Hepatocyte (in vitro differentiated cells): ENCODE measurements at regions not wholly inside any gene's neighbourhood (a gene's known extent, or its start where the extent isn't known, plus 50 kb on each side); places are given as distances from the start of the nearest gene placed in this dataset.
A peak's percentile ranks its signal among the peaks of the same experiment; 100 is the strongest.

Source experiments
- DNase-seq: peaks from one replicate; pipeline ENCODE4 v3.0.0-alpha.2; 2016; ENCODE audit warnings: low spot score
- H2AFZ ChIP-seq: fragments of 200-600 bp; sonication (generic); 2 replicates; pipeline ENCODE4 v1.6.0; 2016; ENCODE audit warnings: antibody characterized with exemption, mild to moderate bottlenecking
- H3K27ac ChIP-seq: fragments of 200-600 bp; sonication (generic); 2 replicates; pipeline ENCODE4 v1.5.1; 2016; ENCODE audit warnings: mild to moderate bottlenecking
- H3K27me3 ChIP-seq: fragments of 200-600 bp; sonication (generic); 2 replicates; pipeline ENCODE4 v1.6.1; 2016
- H3K36me3 ChIP-seq: fragments of 200-600 bp; sonication (generic); replicated peaks from 2 replicates; pipeline ENCODE4 v1.5.1; 2016; ENCODE audit warnings: low read depth; ENCODE audit not compliant: insufficient read depth
- H3K4me1 ChIP-seq: fragments of 200-600 bp; sonication (generic); 2 replicates; pipeline ENCODE4 v1.5.1; 2016; ENCODE audit warnings: mild to moderate bottlenecking, moderate library complexity; ENCODE audit not compliant: insufficient read depth
- H3K4me2 ChIP-seq: fragments of 200-600 bp; sonication (generic); 2 replicates; pipeline ENCODE4 v1.6.0; 2016
- H3K4me3 ChIP-seq: fragments of 200-600 bp; sonication (generic); 2 replicates; pipeline ENCODE4 v1.5.1; 2016; ENCODE audit warnings: mild to moderate bottlenecking
- H3K79me2 ChIP-seq: fragments of 200-600 bp; sonication (generic); 2 replicates; pipeline ENCODE4 v1.6.0; 2017; ENCODE audit warnings: mild to moderate bottlenecking
- H3K9me2 ChIP-seq: fragments of 200-600 bp; sonication (generic); replicated peaks from 2 replicates; pipeline ENCODE4 v1.6.0; 2017; ENCODE audit warnings: mild to moderate bottlenecking; ENCODE audit not compliant: insufficient read depth
- H3K9me3 ChIP-seq: fragments of 200-600 bp; sonication (generic); 2 replicates; pipeline ENCODE4 v1.5.1; 2016; ENCODE audit warnings: low read depth, mild to moderate bottlenecking
- H4K20me1 ChIP-seq: fragments of 200-600 bp; sonication (generic); 2 replicates; pipeline ENCODE4 v1.6.0; 2016; ENCODE audit warnings: mild to moderate bottlenecking; ENCODE audit not compliant: insufficient read depth, poor library complexity, severe bottlenecking
- EZH2 ChIP-seq: fragments of 200-600 bp; sonication (generic); IDR thresholded peaks from 2 replicates; pipeline ENCODE4 v1.6.1; 2016; ENCODE audit warnings: antibody characterized with exemption, mild to moderate bottlenecking, borderline replicate concordance
- EZH2phosphoT487 ChIP-seq: fragments of 200-600 bp; sonication (generic); IDR thresholded peaks from one replicate; pipeline ENCODE4 v1.6.1; 2018; ENCODE audit warnings: antibody characterized with exemption, mild to moderate bottlenecking, low read depth, moderate library complexity; ENCODE audit not compliant: unreplicated experiment, severe bottlenecking
- WGBS: methylation state at CpG from one replicate; pipeline ENCODE4 v1.1.6; 2016; ENCODE audit warnings: low lambda C conversion rate; ENCODE audit errors: missing lambda C conversion rate; 5-methylcytosine and 5-hydroxymethylcytosine counted together
- TF ChIP-seq, protein P1 (sequence below): fragments of 200-600 bp; sonication (generic); IDR thresholded peaks from 2 replicates; pipeline ENCODE4 v1.5.1; 2016; ENCODE audit warnings: antibody characterized with exemption, mild to moderate bottlenecking; ENCODE audit not compliant: poor library complexity

DNA sequence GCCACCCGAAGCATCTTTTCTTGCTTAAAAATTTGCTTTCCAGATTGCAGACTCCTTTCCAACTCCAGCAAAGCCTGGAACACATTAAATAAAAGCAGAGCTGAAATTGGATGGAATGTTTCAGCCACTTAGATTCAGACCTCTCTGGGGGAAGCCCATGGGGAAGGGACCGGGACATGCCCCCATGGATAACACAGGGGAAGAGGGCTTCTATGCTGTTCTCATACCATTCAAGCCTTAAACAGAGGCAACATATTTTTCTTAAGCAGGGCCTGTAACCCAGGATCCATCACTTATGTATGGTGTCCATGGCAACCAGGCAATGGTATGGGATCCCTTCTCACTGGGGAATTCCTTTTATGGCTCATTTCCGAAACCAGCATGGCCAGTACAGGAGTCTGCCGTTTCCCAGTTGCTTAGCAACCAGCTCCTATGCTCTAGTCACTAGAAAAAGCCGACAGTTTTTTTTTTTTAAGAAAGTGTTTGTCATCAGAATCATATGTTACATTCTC, 62.0 kb upstream of the MARCHF10 start:
- H3K4me3 ChIP-seq, result no peak overlapping the region
- no peaks in the 10 kb centered on the region for H3K9me2 ChIP-seq
- H2AFZ ChIP-seq, result no peak overlapping the region
- TF ChIP-seq EZH2phosphoT487 (no peak), EZH2 (no peak)
- TF ChIP-seq, protein P1, sequence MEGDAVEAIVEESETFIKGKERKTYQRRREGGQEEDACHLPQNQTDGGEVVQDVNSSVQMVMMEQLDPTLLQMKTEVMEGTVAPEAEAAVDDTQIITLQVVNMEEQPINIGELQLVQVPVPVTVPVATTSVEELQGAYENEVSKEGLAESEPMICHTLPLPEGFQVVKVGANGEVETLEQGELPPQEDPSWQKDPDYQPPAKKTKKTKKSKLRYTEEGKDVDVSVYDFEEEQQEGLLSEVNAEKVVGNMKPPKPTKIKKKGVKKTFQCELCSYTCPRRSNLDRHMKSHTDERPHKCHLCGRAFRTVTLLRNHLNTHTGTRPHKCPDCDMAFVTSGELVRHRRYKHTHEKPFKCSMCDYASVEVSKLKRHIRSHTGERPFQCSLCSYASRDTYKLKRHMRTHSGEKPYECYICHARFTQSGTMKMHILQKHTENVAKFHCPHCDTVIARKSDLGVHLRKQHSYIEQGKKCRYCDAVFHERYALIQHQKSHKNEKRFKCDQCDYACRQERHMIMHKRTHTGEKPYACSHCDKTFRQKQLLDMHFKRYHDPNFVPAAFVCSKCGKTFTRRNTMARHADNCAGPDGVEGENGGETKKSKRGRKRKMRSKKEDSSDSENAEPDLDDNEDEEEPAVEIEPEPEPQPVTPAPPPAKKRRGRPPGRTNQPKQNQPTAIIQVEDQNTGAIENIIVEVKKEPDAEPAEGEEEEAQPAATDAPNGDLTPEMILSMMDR, result no peak
- peak overlapping the region; percentile 40 for H3K27ac ChIP-seq
- H3K27me3 ChIP-seq, result no peaks in the 10 kb centered on the region
- H4K20me1 ChIP-seq, result no peaks in the 10 kb centered on the region
- H3K36me3 ChIP-seq, result no peaks in the 10 kb centered on the region
- H3K9me3 ChIP-seq, result no peaks in the 10 kb centered on the region
- H3K4me1 ChIP-seq, result no peaks in the 10 kb centered on the region
- H3K79me2 ChIP-seq, result no peaks in the 10 kb centered on the region
- H3K4me2 ChIP-seq, result no peak overlapping the region
- DNase-seq, result peak; percentile 69
- 38% methylated on average over 5 of the region's 5 CpGs for WGBS

- Histone ChIP-seq H3K4me2 (no peak overlapping the region), H4K20me1 (no peaks in the 10 kb centered on the region), H3K9me3 (no peaks in the 10 kb centered on the region), H3K27me3 (no peaks in the 10 kb centered on the region), H3K9me2 (no peaks in the 10 kb centered on the region), H2AFZ (no peak overlapping the region), H3K36me3 (no peaks in the 10 kb centered on the region), H3K4me3 (no peak overlapping the region), H3K4me1 (no peaks in the 10 kb centered on the region), H3K79me2 (no peaks in the 10 kb centered on the region), H3K27ac (no peak overlapping the region)
- DNase-seq, result no peak
- WGBS, result 76% methylated on average over 2 of the region's 2 CpGs
- TF ChIP-seq EZH2 (no peak), EZH2phosphoT487 (no peak)
- TF ChIP-seq, protein P1, result no peak
Measured at GRCh38 chr17:62868723-62869122, 60.6 kb upstream of the MARCHF10 start.

GRCh38 chr17:62868008-62868407, 59.9 kb upstream of the MARCHF10 start:
- H3K27ac ChIP-seq, result no peak overlapping the region
- H4K20me1 ChIP-seq, result no peaks in the 10 kb centered on the region
- WGBS, result 89% methylated on average over 4 of the region's 4 CpGs
- no peaks in the 10 kb centered on the region for H3K36me3 ChIP-seq
- no peaks in the 10 kb centered on the region for H3K4me1 ChIP-seq
- no peak overlapping the region for H3K4me2 ChIP-seq
- no peak for TF ChIP-seq EZH2
- no peak for TF ChIP-seq EZH2phosphoT487
- TF ChIP-seq, protein P1, result no peak
- DNase-seq, result no peak
- H3K4me3 ChIP-seq, result no peak overlapping the region
- no peaks in the 10 kb centered on the region for H3K9me3 ChIP-seq
- H2AFZ ChIP-seq, result no peak overlapping the region
- H3K9me2 ChIP-seq, result no peaks in the 10 kb centered on the region
- no peaks in the 10 kb centered on the region for H3K79me2 ChIP-seq
- H3K27me3 ChIP-seq, result no peaks in the 10 kb centered on the region

GRCh38 chr17:62867303-62867702, 59.2 kb upstream of the MARCHF10 start:
- TF ChIP-seq, protein P1, result no peak
- TF ChIP-seq EZH2phosphoT487 (no peak), EZH2 (no peak)
- Histone ChIP-seq H3K27ac (no peak overlapping the region), H3K4me3 (no peak overlapping the region), H3K27me3 (no peaks in the 10 kb centered on the region), H3K4me2 (no peak overlapping the region), H3K79me2 (no peaks in the 10 kb centered on the region), H4K20me1 (no peaks in the 10 kb centered on the region), H3K9me3 (no peaks in the 10 kb centered on the region), H2AFZ (no peak overlapping the region), H3K4me1 (no peaks in the 10 kb centered on the region), H3K36me3 (no peaks in the 10 kb centered on the region), H3K9me2 (no peaks in the 10 kb centered on the region)
- 88% methylated on average over 5 of the region's 5 CpGs for WGBS
- DNase-seq, result no peak
